Uterus (tissue), 2 donors: ENCODE measurements at regions not wholly inside any gene's neighbourhood (a gene's known extent, or its start where the extent isn't known, plus 50 kb on each side); places are given as distances from the start of the nearest gene placed in this dataset.

Experiments used
- CTCF ChIP-seq, 4 experiments: fragments of 200-600 bp in 2 of 4; fragments of 450-650 bp in 2 of 4; sonication (generic) in 2 of 4; IDR thresholded peaks; one replicate each; pipeline ENCODE4 v1.5.1; 2016 to 2019; ENCODE audit warnings: antibody characterized with exemption in 4 of 4, mild to moderate bottlenecking in 2 of 4, moderate library complexity in 1 of 4
- POLR2A ChIP-seq, 2 donors: fragments of 450-650 bp; IDR thresholded peaks; one replicate each; pipeline ENCODE4 v1.6.1; 2016; ENCODE audit warnings: antibody characterized with exemption in 2 of 2, mild to moderate bottlenecking in 1 of 2, moderate library complexity in 1 of 2

DNA sequence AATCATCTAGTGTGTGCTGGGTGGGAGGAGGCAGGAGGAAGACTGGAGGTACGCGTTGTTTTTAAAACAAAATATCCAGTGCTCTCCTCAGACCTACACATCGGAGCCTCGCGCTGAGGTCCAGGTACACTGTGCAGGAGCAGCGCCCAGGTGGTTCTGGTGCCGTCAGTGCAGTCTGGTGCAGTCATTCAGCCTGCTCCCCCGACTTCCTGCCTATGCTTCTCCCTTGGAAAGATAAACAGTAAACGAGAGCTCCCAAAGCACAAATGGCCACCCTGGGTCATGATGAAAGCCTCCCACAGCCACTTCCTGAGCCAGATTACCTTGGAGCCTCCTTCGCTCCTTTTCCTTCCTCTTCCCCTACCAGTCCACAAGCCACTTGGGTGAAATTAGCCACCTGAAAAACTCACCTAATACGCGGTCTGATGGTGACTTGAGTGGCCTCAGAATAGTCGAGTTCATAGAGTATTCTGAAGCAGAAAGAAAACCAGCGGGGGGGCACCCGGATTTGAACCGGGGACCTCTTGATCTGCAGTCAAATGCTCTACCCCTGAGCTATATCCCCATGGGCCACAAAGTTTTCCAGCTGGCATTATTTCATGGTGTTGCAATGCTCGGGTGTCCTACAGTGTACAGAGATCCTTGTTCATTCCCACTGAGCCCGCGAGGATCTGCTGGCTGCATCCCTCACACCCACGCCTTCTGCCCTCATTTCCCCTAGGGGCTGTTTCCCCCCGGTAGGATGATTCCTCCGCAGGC, 82.5 kb downstream of the ZNF467 start:
- TF ChIP-seq CTCF (IDR thresholded peaks at IDR 0.05) (no peak), POLR2A (IDR thresholded peaks at IDR 0.05) (no peak)
